HG03135 (cell line): ENCODE measurements at regions not wholly inside any gene's neighbourhood (a gene's known extent, or its start where the extent isn't known, plus 50 kb on each side); places are given as distances from the start of the nearest gene placed in this dataset.

Experiments
- ATAC-seq: cut with Tn5 transposase; IDR thresholded peaks from one replicate; pipeline ENCODE4 v1.9.1; 2021; ENCODE audit warnings: mild to moderate bottlenecking, moderate library complexity; ENCODE audit not compliant: unreplicated experiment

GRCh38 chr4:13840502-13841190 lies 213.1 kb upstream of the BOD1L1 start:
- no peak for ATAC-seq

GRCh38 chr4:13844740-13845139 lies 217.2 kb upstream of the BOD1L1 start:
- ATAC-seq, result no peak

- ATAC-seq, result no peak
Observed at GRCh38 chr4:13849778-13850177, 222.3 kb upstream of the BOD1L1 start.

GRCh38 chr4:13851085-13851940 lies 223.8 kb upstream of the BOD1L1 start:
- ATAC-seq, result no peak

- ATAC-seq, result no peak
Observed at GRCh38 chr4:13852411-13852810, 224.9 kb upstream of the BOD1L1 start.

GRCh38 chr4:13856387-13856786 lies 228.9 kb upstream of the BOD1L1 start:
- no peak for ATAC-seq

GRCh38 chr4:13857397-13857796 lies 229.9 kb upstream of the BOD1L1 start:
- no peak for ATAC-seq

GRCh38 chr4:13857800-13858199 lies 230.3 kb upstream of the BOD1L1 start:
- no peak for ATAC-seq

- no peak for ATAC-seq
Observed at GRCh38 chr4:13859423-13859822, 231.9 kb upstream of the BOD1L1 start.

GRCh38 chr4:13860126-13860525 lies 232.6 kb upstream of the BOD1L1 start:
- no peak for ATAC-seq

- no peak for ATAC-seq
Observed at GRCh38 chr4:13865871-13866669, 238.5 kb upstream of the BOD1L1 start.

GRCh38 chr4:13866881-13867280 lies 239.4 kb upstream of the BOD1L1 start:
- no peak for ATAC-seq

GRCh38 chr4:13872155-13872554 lies 244.6 kb upstream of the BOD1L1 start:
- no peak for ATAC-seq

- ATAC-seq, result no peak
Observed at GRCh38 chr4:13872955-13873354, 245.4 kb upstream of the BOD1L1 start.

- ATAC-seq, result no peak
Observed at GRCh38 chr4:13875181-13875580, 247.7 kb upstream of the BOD1L1 start.

GRCh38 chr4:13876131-13876530 lies 248.6 kb upstream of the BOD1L1 start:
- no peak for ATAC-seq

- no peak for ATAC-seq
Observed at GRCh38 chr4:13876940-13877339, 249.4 kb upstream of the BOD1L1 start.

GRCh38 chr4:13877626-13878025 lies 250.1 kb upstream of the BOD1L1 start:
- no peak for ATAC-seq

GRCh38 chr4:13881892-13882291 lies 254.4 kb upstream of the BOD1L1 start:
- ATAC-seq, result no peak

- no peak for ATAC-seq
Observed at GRCh38 chr4:13887010-13887409, 259.5 kb upstream of the BOD1L1 start.

GRCh38 chr4:13888112-13888511 lies 260.6 kb upstream of the BOD1L1 start:
- no peak for ATAC-seq

GRCh38 chr4:13891544-13891939 lies 264.0 kb upstream of the BOD1L1 start:
- ATAC-seq, result no peak
